DND-41 (cell line): ENCODE measurements at regions not wholly inside any gene's neighbourhood (a gene's known extent, or its start where the extent isn't known, plus 50 kb on each side); places are given as distances from the start of the nearest gene placed in this dataset.

Source experiments
- CTCF ChIP-seq: IDR thresholded peaks from 2 replicates; pipeline ENCODE4 v1.5.1; 2012; ENCODE audit warnings: borderline replicate concordance, low read length, moderate library complexity, mild to moderate bottlenecking; ENCODE audit not compliant: poor library complexity, severe bottlenecking; ENCODE audit errors: extremely low read depth
- EZH2 ChIP-seq: IDR thresholded peaks from 3 replicates; pipeline ENCODE4 v1.6.1; 2012; ENCODE audit warnings: borderline replicate concordance, low read depth, mild to moderate bottlenecking, moderate library complexity, low read length, inconsistent platforms; ENCODE audit not compliant: severe bottlenecking

GRCh38 chr11:115656041-115656440 is 151.8 kb upstream of the CADM1 start:
- TF ChIP-seq CTCF: no peak
- TF ChIP-seq EZH2: no peak
